B cell (primary cell): ENCODE measurements at regions not wholly inside any gene's neighbourhood (a gene's known extent, or its start where the extent isn't known, plus 50 kb on each side); places are given as distances from the start of the nearest gene placed in this dataset.

ENCODE experiments used
- ATAC-seq: fragments of 200-7000 bp; cut with Tn5 transposase; one replicate; pipeline ENCODE4 v1.10.0; 2021; ENCODE audit warnings: low read depth, mild to moderate bottlenecking, moderate number of reproducible peaks, moderate library complexity
- CTCF ChIA-PET: fragments of 350-600 bp; sonication (Branson Sonifier 250); formaldehyde crosslinking; loops from one replicate; lab custom pipeline; 2021; ENCODE audit warnings: antibody characterized with exemption, inconsistent platforms; lab: Charles Lee
- POLR2A ChIA-PET: fragments of 350-600 bp; sonication (Branson Sonifier 250); formaldehyde crosslinking; loops from one replicate; lab custom pipeline; 2021; ENCODE audit warnings: antibody characterized with exemption; lab: Charles Lee
- DNase-seq: peaks from one replicate; pipeline ENCODE4 v3.0.0; 2013
- H2AFZ ChIP-seq: 2 replicates; pipeline ENCODE4 v1.6.1; 2012; ENCODE audit warnings: mild to moderate bottlenecking, low read depth, low read length; ENCODE audit not compliant: insufficient read depth, poor library complexity, severe bottlenecking
- H3K27ac ChIP-seq, 2 donors: 1 replicate in 1 of 2; 2 replicates in 1 of 2; pipeline ENCODE4 v1.5.1; 2012 to 2013; ENCODE audit warnings: low read length in 2 of 2, mild to moderate bottlenecking in 2 of 2, moderate library complexity in 1 of 2
- H3K27me3 ChIP-seq, 4 experiments: fragments of 200-600 bp in 1 of 4; sonication (generic) in 1 of 4; replicated peaks in 1 of 4; 1 replicate in 2 of 4; 2 replicates in 2 of 4; pipeline versions ENCODE4 v1.6.1 to v1.7.0; 2013 to 2016; ENCODE audit warnings: low read length in 3 of 4, mild to moderate bottlenecking in 2 of 4, mixed read lengths in 1 of 4, moderate library complexity in 1 of 4; ENCODE audit not compliant: insufficient read depth in 4 of 4, control insufficient read depth in 3 of 4; ENCODE audit errors: control extremely low read depth in 1 of 4
- H3K36me3 ChIP-seq, 2 experiments: replicated peaks in 1 of 2; 1 replicate in 1 of 2; 2 replicates in 1 of 2; pipeline versions ENCODE4 v1.6.1 to v1.7.1; 2013; ENCODE audit warnings: low read length in 1 of 2; ENCODE audit not compliant: insufficient read depth in 2 of 2, control insufficient read depth in 1 of 2; ENCODE audit errors: control extremely low read depth in 1 of 2, extremely low read depth in 1 of 2
- H3K4me1 ChIP-seq, 2 donors: fragments of 200-600 bp in 1 of 2; sonication (generic) in 1 of 2; 1 replicate in 1 of 2; 2 replicates in 1 of 2; pipeline versions ENCODE4 v1.5.1 to v1.6.1; 2013 to 2017; ENCODE audit warnings: low read length in 2 of 2; ENCODE audit not compliant: control insufficient read depth in 2 of 2, insufficient read depth in 2 of 2
- H3K4me2 ChIP-seq: replicated peaks from 2 replicates; pipeline ENCODE3; 2012; ENCODE audit warnings: mild to moderate bottlenecking, low read depth, low read length; ENCODE audit not compliant: poor library complexity, severe bottlenecking
- H3K4me3 ChIP-seq, 5 experiments: fragments of 200-600 bp in 1 of 5; sonication (generic) in 1 of 5; 1 replicate in 3 of 5; 2 replicates in 2 of 5; pipeline versions ENCODE4 v1.5.1 to v1.7.0; 2011 to 2016; ENCODE audit warnings: low read length in 4 of 5, mild to moderate bottlenecking in 4 of 5, low read depth in 2 of 5, control low read depth in 1 of 5, moderate library complexity in 1 of 5; ENCODE audit not compliant: insufficient read depth in 1 of 5; ENCODE audit errors: control extremely low read depth in 1 of 5, extremely low read depth in 1 of 5
- H3K79me2 ChIP-seq: fragments of 200-600 bp; sonication (generic); one replicate; pipeline ENCODE4 v1.6.0; 2016; ENCODE audit warnings: low read length; ENCODE audit not compliant: control insufficient read depth, insufficient read depth
- H3K9ac ChIP-seq: fragments of 200-600 bp; sonication (generic); 2 replicates; pipeline ENCODE4 v1.6.1; 2017; ENCODE audit warnings: mild to moderate bottlenecking, low read length, moderate library complexity
- H3K9me3 ChIP-seq, 3 donors: one replicate each; pipeline versions ENCODE4 v1.6.1 to v1.7.1; 2013; ENCODE audit warnings: low read length in 2 of 3; ENCODE audit not compliant: control insufficient read depth in 2 of 3, insufficient read depth in 1 of 3; ENCODE audit errors: control extremely low read depth in 1 of 3
- H4K20me1 ChIP-seq: 2 replicates; pipeline ENCODE4 v1.6.0; 2012; ENCODE audit warnings: mild to moderate bottlenecking, low read length; ENCODE audit not compliant: insufficient read depth, control insufficient read depth, poor library complexity, severe bottlenecking
- H3K27ac Mint-ChIP-seq: one replicate; pipeline ENCODE4 v1.8.0; 2021; ENCODE audit warnings: mixed read lengths
- H3K27me3 Mint-ChIP-seq: one replicate; pipeline ENCODE4 v1.8.0; 2021; ENCODE audit warnings: mixed read lengths
- H3K4me1 Mint-ChIP-seq: one replicate; pipeline ENCODE4 v1.8.0; 2021; ENCODE audit warnings: mixed read lengths
- H3K4me3 Mint-ChIP-seq: one replicate; pipeline ENCODE4 v1.8.0; 2021; ENCODE audit warnings: mixed read lengths
- H3K9me3 Mint-ChIP-seq: one replicate; pipeline ENCODE4 v1.8.0; 2022; ENCODE audit warnings: mixed read lengths; ENCODE audit not compliant: insufficient read depth
- EZH2 ChIP-seq: IDR thresholded peaks from 2 replicates; pipeline ENCODE4 v1.6.1; 2012; ENCODE audit warnings: borderline replicate concordance, low read depth, mild to moderate bottlenecking, moderate library complexity, low read length; ENCODE audit not compliant: insufficient read depth, poor library complexity, severe bottlenecking
- WGBS: methylation state at CpG from one replicate; pipeline ENCODE4 v1.1.5; 2013; ENCODE audit warnings: missing lambda C conversion rate; ENCODE audit not compliant: insufficient coverage; 5-methylcytosine and 5-hydroxymethylcytosine counted together
- intact Hi-C: fragments of 100-400 bp; cut with micrococcal nuclease; formaldehyde crosslinking; loops from one replicate; pipeline ENCODE4 v1.10.0; 2022
- TF ChIP-seq, protein P1 (sequence below): fragments of 200-600 bp; IDR thresholded peaks from one replicate; pipeline ENCODE4 v1.8.0; 2022; ENCODE audit warnings: antibody characterized with exemption, mild to moderate bottlenecking

- Histone ChIP-seq H3K4me2 (no peak overlapping the region), H3K79me2 (no peaks in the 10 kb centered on the region), H3K27me3 (no peaks in the 10 kb centered on the region), H3K9ac (no peak overlapping the region), H2AFZ (no peak overlapping the region), H3K36me3 (no peaks in the 10 kb centered on the region), H4K20me1 (no peaks in the 10 kb centered on the region), H3K27ac (no peak overlapping the region), H3K9me3 (peaks cover 4 to 18% (median 6%) of the 10 kb centered on the region in 3 donors), H3K4me1 (no peaks in the 10 kb centered on the region), H3K4me3 (no peak overlapping the region)
- TF ChIP-seq EZH2: no peak
- TF ChIP-seq, protein P1, sequence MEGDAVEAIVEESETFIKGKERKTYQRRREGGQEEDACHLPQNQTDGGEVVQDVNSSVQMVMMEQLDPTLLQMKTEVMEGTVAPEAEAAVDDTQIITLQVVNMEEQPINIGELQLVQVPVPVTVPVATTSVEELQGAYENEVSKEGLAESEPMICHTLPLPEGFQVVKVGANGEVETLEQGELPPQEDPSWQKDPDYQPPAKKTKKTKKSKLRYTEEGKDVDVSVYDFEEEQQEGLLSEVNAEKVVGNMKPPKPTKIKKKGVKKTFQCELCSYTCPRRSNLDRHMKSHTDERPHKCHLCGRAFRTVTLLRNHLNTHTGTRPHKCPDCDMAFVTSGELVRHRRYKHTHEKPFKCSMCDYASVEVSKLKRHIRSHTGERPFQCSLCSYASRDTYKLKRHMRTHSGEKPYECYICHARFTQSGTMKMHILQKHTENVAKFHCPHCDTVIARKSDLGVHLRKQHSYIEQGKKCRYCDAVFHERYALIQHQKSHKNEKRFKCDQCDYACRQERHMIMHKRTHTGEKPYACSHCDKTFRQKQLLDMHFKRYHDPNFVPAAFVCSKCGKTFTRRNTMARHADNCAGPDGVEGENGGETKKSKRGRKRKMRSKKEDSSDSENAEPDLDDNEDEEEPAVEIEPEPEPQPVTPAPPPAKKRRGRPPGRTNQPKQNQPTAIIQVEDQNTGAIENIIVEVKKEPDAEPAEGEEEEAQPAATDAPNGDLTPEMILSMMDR: no peak
- ChIA-PET CTCF (interaction anchor here (0.7 kb wide), 1 partner anchor 155 kb away, joined by 3 read pairs; no protein-coding TSS in a partner anchor), POLR2A (no interaction called here)
- WGBS: 90% methylated on average over 2 of the region's 7 CpGs
- Mint-ChIP-seq H3K4me3 (no peak overlapping the region), H3K4me1 (no peaks in the 10 kb centered on the region), H3K9me3 (peaks cover 10% of the 10 kb centered on the region), H3K27me3 (peaks cover 11% of the 10 kb centered on the region), H3K27ac (no peak overlapping the region)
- ATAC-seq: no peak
- DNase-seq: no peak
- intact Hi-C loops: no loop called here
These were observed 174.2 kb downstream of the DLL1 start for GRCh38 chr6:170116636-170117035.

DNA sequence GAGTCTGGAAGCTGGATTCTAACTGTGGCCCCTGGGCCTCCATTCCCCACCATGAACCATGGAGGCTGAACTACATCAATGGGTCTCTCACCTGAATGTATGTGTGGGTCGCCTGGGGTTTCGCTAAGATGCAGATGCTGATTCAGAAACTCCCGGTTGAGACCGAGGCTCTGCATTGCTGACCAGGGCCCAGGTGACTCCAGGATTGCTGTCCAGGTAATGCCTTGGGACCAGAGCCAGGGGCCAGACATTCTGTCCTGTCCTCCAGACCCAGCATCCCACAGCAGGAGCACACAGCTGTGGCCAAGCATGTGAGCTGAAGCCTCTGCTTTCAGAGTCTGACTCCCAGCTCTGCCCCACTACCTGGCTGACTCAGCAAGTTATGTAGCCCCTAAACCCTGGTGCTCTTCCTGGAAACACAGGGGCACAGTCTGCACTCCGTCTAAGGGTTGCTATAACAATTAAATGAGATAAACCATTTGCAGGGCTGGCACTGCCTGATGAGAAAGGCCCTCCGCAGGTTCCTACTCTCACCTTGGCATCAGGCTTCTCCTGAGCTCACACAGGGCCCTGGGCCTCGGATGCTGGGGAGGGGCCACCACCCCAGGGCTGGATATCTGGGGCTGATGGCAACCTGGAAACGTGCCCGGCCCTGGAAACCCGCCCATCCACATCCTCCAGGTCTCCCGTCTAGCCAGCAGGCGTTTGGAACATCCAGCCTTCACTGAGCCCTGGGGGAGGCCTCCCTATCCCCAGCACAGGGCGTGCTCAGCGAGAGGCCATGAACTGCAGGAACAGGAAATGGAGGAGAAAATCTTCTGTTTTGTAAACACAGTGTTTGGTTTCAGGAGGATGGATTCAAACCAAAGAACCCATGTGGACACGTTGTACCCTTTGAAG, 175.7 kb downstream of the DLL1 start:
- Mint-ChIP-seq H3K9me3 (peaks cover 6% of the 10 kb centered on the region), H3K27me3 (peaks cover 11% of the 10 kb centered on the region), H3K4me1 (no peaks in the 10 kb centered on the region), H3K4me3 (no peak overlapping the region), H3K27ac (no peak overlapping the region)
- ATAC-seq (no peak), DNase-seq (no peak)
- H3K4me3 ChIP-seq: no peak overlapping the region
- no peak overlapping the region for H3K4me2 ChIP-seq
- no peak overlapping the region for H3K27ac ChIP-seq
- H3K9ac ChIP-seq: no peak overlapping the region
- no peaks in the 10 kb centered on the region for H4K20me1 ChIP-seq
- no peaks in the 10 kb centered on the region for H3K36me3 ChIP-seq
- H3K27me3 ChIP-seq: no peaks in the 10 kb centered on the region
- ChIA-PET POLR2A (no interaction called here), CTCF (no interaction called here)
- peaks cover 4 to 6% (median 4%) of the 10 kb centered on the region in 3 donors for H3K9me3 ChIP-seq
- no peak overlapping the region for H2AFZ ChIP-seq
- H3K79me2 ChIP-seq: no peaks in the 10 kb centered on the region
- intact Hi-C loops: no loop called here
- no peaks in the 10 kb centered on the region for H3K4me1 ChIP-seq
- TF ChIP-seq, protein P1: no peak
- no peak for TF ChIP-seq EZH2
- 78% methylated on average over 9 of the region's 15 CpGs for WGBS
